ENCODE measurements at regions not wholly inside any gene's neighbourhood (a gene's known extent, or its start where the extent isn't known, plus 50 kb on each side); places are given as distances from the start of the nearest gene placed in this dataset.

DNA sequence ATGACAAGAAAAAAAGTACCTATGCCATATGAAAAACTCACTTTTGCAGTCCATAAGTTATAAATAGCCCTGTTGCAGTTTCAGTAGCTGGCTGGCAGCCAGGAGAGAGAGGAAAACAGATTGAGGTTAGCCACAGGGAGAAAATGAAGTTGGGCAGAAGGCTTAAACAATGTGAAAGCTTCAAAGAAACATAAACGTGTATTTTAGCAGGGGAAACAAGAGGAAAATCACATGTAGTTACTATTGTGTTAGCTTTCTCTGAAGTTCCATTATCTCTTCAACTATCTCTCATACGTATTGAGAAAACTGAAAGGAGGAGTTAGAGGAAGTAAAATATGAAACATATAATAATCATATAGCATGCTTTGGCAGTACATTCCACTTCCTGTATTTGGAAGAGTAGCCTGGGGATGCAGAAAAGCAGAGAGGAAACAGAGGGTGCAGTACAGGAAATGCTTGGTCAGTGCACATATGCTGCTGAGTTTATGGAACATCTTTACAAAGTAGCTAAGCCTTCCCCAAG, 1551.1 kb downstream of the EFNB2 start:
- H3K9me3 Mint-ChIP-seq (ENCODE audit: unreplicated experiment), result no peaks in the 10 kb centered on the region
- H3K27me3 Mint-ChIP-seq (ENCODE audit: unreplicated experiment), result no peaks in the 10 kb centered on the region
- TF ChIP-seq, protein P1, sequence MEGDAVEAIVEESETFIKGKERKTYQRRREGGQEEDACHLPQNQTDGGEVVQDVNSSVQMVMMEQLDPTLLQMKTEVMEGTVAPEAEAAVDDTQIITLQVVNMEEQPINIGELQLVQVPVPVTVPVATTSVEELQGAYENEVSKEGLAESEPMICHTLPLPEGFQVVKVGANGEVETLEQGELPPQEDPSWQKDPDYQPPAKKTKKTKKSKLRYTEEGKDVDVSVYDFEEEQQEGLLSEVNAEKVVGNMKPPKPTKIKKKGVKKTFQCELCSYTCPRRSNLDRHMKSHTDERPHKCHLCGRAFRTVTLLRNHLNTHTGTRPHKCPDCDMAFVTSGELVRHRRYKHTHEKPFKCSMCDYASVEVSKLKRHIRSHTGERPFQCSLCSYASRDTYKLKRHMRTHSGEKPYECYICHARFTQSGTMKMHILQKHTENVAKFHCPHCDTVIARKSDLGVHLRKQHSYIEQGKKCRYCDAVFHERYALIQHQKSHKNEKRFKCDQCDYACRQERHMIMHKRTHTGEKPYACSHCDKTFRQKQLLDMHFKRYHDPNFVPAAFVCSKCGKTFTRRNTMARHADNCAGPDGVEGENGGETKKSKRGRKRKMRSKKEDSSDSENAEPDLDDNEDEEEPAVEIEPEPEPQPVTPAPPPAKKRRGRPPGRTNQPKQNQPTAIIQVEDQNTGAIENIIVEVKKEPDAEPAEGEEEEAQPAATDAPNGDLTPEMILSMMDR (IDR thresholded peaks at IDR 0.05; ENCODE audit: partially characterized antibody, unreplicated experiment), result no peak
- no peaks in the 10 kb centered on the region for H3K36me3 Mint-ChIP-seq (ENCODE audit: unreplicated experiment)
- DNase-seq, result no peak
- peak overlapping the region; percentile 12 for H3K27ac Mint-ChIP-seq (ENCODE audit: unreplicated experiment)
- H3K4me1 Mint-ChIP-seq (ENCODE audit: low read depth, unreplicated experiment), result peaks cover 10% of the 10 kb centered on the region
- H3K4me3 Mint-ChIP-seq (ENCODE audit: unreplicated experiment), result no peak overlapping the region

DNA sequence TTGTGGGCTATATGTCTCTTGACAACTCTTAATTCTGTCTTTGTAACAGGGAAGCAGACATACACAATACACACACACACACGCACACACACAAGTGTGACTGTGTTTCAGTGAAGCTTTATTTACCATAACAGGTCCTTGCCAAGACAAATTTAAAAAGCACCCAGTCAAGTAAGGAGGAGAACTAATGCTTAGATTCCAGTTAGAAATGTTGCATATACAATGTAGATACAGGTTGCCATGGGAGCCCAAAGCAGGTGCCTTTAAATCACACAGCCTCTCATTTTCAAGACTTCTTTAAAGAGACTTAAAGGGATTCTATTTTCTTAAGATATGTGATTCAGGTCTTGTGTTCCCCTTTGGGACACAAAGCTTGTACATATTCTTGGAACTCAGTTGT, 1551.9 kb downstream of the EFNB2 start:
- TF ChIP-seq, protein P1 (IDR thresholded peaks at IDR 0.05; ENCODE audit: partially characterized antibody, unreplicated experiment), result no peak
- DNase-seq, result no peak
- Mint-ChIP-seq H3K9me3 (ENCODE audit: unreplicated experiment) (no peaks in the 10 kb centered on the region), H3K27ac (ENCODE audit: unreplicated experiment) (no peak overlapping the region), H3K36me3 (ENCODE audit: unreplicated experiment) (no peaks in the 10 kb centered on the region), H3K4me3 (ENCODE audit: unreplicated experiment) (no peak overlapping the region), H3K27me3 (ENCODE audit: unreplicated experiment) (no peaks in the 10 kb centered on the region), H3K4me1 (ENCODE audit: low read depth, unreplicated experiment) (peaks cover 12% of the 10 kb centered on the region)

DNA sequence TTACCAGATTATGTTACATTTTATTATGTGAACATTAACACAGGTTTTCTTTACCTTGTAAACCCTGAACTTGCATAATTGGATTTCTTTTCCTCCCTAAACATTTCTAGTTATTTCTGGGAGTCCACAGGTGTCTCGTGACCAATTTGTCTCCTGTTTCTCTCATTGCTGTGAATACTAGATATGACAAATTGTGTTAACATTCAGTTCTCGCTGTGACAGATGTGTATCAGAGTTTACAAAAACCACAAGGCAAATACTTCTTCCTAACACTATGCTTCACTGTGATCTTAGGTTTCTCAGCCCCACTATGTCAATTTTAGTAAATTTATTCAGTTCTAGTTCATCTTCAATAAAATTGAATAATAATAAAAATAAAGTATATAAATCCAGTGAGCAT, 1554.9 kb downstream of the EFNB2 start:
- TF ChIP-seq, protein P1 (IDR thresholded peaks at IDR 0.05; ENCODE audit: partially characterized antibody, unreplicated experiment), result no peak
- Mint-ChIP-seq H3K27me3 (ENCODE audit: unreplicated experiment) (peaks cover under 1% of the 10 kb centered on the region), H3K9me3 (ENCODE audit: unreplicated experiment) (no peaks in the 10 kb centered on the region), H3K4me1 (ENCODE audit: low read depth, unreplicated experiment) (peaks cover 12% of the 10 kb centered on the region), H3K4me3 (ENCODE audit: unreplicated experiment) (no peak overlapping the region), H3K27ac (ENCODE audit: unreplicated experiment) (no peak overlapping the region), H3K36me3 (ENCODE audit: unreplicated experiment) (no peaks in the 10 kb centered on the region)
- DNase-seq, result no peak

DNA sequence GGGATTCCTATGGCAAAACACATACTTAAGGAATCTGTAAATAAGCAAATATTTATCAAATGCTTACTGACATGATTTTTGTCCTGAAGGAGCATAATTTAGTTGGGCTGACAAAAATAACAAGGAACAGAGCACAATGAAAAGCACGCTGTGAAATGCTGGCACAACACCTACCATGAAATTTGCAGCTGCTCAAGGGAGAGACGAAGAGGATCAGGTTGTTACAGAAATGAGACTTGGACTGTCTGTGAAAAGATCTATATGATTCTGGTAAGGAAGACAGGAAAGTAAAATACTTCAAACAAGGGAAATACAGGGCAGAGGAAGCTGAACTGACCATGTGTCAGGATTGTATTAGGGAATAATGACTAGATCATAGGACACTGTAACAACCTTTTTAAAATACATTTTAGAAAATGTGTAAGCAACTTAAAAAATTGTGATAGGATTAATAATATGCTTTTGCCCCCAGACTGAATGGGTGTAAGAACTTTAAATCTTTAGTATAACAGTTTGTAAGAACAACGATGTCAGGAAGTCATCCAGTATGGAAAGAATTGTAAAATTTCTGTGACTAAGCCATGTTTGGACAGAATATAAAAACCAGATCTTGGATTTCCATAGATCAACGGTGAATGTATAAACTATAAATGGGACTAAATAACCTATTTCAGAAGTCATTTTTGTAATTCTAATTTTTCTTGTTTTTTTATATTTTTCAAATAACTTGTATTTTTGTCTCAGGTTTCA, 1556.0 kb downstream of the EFNB2 start:
- no peaks in the 10 kb centered on the region for H3K36me3 Mint-ChIP-seq (ENCODE audit: unreplicated experiment)
- no peak overlapping the region for H3K4me3 Mint-ChIP-seq (ENCODE audit: unreplicated experiment)
- H3K9me3 Mint-ChIP-seq (ENCODE audit: unreplicated experiment), result no peaks in the 10 kb centered on the region
- no peak for DNase-seq
- no peak overlapping the region for H3K27ac Mint-ChIP-seq (ENCODE audit: unreplicated experiment)
- peaks cover 9% of the 10 kb centered on the region for H3K4me1 Mint-ChIP-seq (ENCODE audit: low read depth, unreplicated experiment)
- H3K27me3 Mint-ChIP-seq (ENCODE audit: unreplicated experiment), result peaks cover 4% of the 10 kb centered on the region
- TF ChIP-seq, protein P1 (IDR thresholded peaks at IDR 0.05; ENCODE audit: partially characterized antibody, unreplicated experiment), result no peak

DNA sequence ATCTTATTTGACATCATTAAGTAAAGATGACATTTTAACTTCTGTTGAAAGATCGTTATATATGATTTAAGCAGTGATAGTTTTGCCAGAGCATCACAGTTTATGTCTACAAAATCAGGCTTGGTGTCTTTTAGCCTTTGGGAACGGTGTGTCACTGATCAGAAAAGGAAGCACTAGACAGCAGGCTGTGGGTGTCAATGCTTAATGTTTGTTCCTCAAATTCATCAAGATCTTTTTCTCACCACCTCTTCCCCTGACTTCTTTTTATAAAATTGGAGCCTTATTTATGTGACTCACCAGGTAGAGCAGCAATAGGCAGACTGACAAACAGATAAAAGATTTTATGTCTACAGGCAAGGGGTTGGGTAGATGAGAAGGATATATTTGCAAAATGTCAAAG, 1558.5 kb downstream of the EFNB2 start:
- Mint-ChIP-seq H3K27me3 (ENCODE audit: unreplicated experiment) (peaks cover 4% of the 10 kb centered on the region), H3K27ac (ENCODE audit: unreplicated experiment) (no peak overlapping the region)

More for the DNA sequence above, 1558.5 kb downstream of the EFNB2 start:
- no peaks in the 10 kb centered on the region for H3K36me3 Mint-ChIP-seq (ENCODE audit: unreplicated experiment)
- H3K4me1 Mint-ChIP-seq (ENCODE audit: low read depth, unreplicated experiment), result peaks cover 5% of the 10 kb centered on the region
- no peak overlapping the region for H3K4me3 Mint-ChIP-seq (ENCODE audit: unreplicated experiment)
- no peaks in the 10 kb centered on the region for H3K9me3 Mint-ChIP-seq (ENCODE audit: unreplicated experiment)
- no peak for DNase-seq
- TF ChIP-seq, protein P1 (IDR thresholded peaks at IDR 0.05; ENCODE audit: partially characterized antibody, unreplicated experiment), result no peak
